ENCODE measurements at regions not wholly inside any gene's neighbourhood (a gene's known extent, or its start where the extent isn't known, plus 50 kb on each side); places are given as distances from the start of the nearest gene placed in this dataset.
"Not testable (repeated sequence)": the region's sequence is repeated elsewhere in the genome, so short reads cannot be mapped to it uniquely, and the experiment has no call there.

GRCh38 chr15:67918205-67918861 is 78.5 kb upstream of the RNU6-1 start:
- no peak for DNase-seq (ENCODE audit: low read depth in 3 of 3, low spot score in 2 of 3)

DNA sequence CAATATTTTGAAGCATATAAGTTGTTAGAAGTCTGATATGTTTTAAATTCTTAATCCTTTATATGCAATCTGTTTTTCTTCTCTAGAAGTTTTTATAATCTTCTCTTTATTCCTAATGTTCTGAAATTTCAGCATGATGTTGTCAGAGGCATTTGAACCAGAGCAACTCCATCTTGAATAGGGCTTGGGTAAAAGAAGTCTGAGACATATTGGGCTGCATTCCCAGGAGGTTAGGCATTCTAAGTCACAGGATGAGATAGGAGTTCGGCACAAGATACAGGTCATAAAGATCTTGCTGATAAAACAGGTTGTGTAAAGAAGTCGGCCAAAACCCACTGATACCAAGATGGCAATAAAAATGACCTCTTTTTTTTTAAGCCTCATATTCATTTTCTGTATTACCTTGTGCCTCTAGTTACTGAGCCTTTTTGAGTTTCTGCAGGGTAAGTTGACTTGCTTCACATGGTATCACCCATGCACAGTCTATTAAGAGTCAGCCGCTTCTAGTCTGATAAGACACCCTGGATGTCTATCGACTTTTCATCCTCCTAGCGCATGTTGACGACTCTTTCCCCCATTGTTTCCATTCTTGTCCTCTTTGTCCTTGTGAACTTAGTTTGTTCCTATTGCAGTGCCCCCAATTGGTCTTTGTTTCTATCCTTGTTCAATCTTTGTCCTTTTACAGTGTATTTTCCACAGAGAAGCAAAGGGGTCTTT is 80.8 kb upstream of the RNU6-1 start:
- DNase-seq (ENCODE audit: low read depth in 3 of 3, low spot score in 2 of 3): no peak

- no peak for DNase-seq (ENCODE audit: low read depth in 3 of 3, low spot score in 2 of 3)
These were observed 82.3 kb upstream of the RNU6-1 start for GRCh38 chr15:67922106-67922675.

DNA sequence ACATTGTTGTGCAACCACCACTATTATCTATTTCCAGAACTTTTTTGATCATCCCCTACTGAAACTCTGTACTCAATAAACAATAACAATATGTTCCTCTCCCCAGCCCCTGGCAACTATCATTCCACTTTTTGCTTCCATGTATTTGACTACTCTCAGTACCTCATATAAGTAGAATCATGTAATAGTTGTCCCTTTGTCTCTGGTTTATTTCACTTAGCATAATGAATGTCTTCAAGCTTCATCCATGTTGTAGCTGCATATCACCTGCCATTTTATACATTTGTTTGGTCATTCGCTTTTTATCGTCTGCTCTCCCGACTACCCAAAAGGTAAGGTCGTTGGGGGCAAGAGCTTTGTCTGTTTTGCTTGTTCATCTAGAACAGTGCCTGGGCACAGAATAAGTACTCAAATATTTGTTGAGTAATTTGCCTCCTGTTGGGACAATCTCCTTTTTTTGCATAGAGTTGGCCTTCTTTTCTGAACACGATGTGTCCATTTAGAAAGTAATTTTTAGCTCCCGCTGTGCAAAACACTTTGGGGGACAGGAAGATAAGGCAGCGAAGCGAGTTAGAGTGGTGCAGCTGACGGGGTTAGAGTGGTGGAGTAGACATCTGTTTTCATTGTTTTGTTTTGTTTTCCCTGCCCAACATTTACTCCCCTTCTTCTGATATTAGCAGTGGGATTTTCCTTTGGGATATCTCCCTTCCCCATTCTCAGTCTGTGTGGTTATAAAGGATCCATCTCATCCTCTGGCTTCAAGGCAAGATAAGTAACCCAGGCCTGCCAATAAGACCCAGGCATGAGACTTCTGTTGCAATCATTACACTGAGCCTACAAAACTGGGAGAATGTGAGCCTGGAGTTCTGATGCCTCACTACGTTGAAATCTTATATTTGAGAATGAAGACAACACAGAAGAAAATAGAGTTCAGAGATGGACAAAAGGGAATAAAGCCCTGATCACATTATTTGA is 83.4 kb upstream of the RNU6-1 start:
- no peak for DNase-seq (ENCODE audit: low read depth in 3 of 3, low spot score in 2 of 3)

DNA sequence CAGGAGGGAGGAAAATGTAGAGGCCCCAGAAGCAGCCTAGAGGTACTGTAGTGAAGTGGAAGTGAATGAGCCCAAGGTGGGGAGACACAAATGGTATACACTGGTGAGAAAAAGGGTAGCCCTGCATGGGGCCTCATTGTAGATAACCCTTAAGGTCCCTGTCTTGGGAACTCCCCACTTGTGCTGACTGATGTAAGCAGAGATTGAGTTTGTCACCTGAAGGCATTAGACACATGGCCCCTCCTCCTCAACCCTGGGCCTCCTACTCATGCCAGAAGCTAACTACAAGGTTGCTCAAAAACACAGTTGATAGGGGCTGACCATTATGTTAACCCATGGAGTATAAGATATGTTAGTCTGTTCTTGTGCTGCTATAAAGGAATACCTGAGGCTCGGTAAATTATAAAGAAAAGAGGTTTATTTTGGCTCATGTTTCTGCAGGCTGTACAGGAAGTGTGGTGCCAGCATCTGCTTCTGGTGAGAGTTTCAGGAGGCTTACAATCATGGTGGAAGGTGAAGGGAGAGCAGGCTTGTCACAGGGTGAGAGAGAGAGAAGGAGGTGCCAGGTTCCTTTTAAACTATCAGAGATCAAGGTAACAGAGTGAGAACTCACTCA is 84.6 kb upstream of the RNU6-1 start:
- no peak for DNase-seq (ENCODE audit: low read depth in 3 of 3, low spot score in 2 of 3)

- DNase-seq (ENCODE audit: low read depth in 3 of 3, low spot score in 2 of 3): no peak
These were observed 85.3 kb upstream of the RNU6-1 start for GRCh38 chr15:67925182-67925581.

GRCh38 chr15:67927501-67928168 is 87.8 kb upstream of the RNU6-1 start:
- no peak for DNase-seq (ENCODE audit: low read depth in 3 of 3, low spot score in 2 of 3)

DNA sequence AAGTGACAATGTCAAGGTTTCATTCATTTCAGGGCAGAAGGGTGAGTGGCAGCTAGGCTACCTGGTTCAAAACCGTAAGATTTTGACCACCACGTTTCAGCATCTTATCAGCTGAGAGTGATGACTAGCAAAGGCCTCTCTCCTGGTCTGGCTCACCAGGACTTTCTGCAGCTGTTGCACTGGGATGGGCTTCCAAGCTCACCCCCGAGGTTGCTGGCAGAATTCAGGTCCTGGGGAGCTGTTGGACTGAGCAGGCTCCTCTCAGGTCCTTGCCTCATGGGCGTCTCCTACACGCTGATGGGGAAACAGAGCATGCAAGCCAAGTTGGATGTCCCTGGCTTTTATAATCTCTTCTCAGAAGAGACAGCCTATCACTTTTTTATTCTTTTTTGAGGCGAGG is 88.8 kb upstream of the RNU6-1 start:
- no peak for DNase-seq (ENCODE audit: low read depth in 3 of 3, low spot score in 2 of 3)

GRCh38 chr15:67930720-67931119 is 90.9 kb upstream of the RNU6-1 start:
- no peak for DNase-seq (ENCODE audit: low read depth in 3 of 3, low spot score in 2 of 3)

DNA sequence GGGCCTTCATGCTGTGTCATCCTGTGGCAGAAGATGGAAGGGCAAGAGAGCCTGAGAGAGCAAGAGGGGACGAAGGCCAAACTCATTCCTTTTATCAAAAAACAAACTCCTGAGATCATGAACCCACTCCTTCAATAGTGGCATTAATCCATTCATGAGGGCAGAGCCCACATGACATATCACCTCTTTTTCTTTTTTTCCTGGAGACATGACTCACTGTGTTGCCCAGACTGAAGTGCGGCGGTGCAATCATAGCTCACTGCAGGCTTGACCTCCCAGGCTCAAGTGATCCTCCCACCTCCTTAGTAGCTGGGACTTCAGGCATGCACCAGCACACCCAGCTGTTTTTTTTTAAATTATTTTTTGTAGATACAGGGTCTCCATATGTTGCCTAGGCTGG is 92.0 kb upstream of the RNU6-1 start:
- DNase-seq (ENCODE audit: low read depth in 3 of 3, low spot score in 2 of 3): no peak

DNA sequence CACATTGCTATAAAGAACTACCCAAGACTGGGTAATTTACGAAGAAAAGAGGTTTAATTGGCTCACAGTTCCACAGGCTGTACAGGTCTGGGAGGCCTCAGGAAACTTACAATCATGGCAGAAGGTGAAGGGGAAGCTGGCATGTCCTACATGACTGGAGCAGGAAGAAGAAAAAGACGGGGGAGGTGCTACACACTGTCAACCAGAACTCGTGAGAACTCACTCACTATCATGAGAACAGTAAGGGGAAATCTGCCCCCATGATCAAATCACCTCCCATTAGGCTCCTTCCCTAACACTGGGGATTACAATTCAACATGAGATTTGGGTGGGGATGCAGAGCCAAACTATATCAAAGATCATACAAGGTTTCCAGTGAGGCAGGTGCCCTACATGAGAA is 94.3 kb upstream of the RNU6-1 start:
- DNase-seq (ENCODE audit: low read depth in 3 of 3, low spot score in 2 of 3): not testable (repeated sequence)

DNA sequence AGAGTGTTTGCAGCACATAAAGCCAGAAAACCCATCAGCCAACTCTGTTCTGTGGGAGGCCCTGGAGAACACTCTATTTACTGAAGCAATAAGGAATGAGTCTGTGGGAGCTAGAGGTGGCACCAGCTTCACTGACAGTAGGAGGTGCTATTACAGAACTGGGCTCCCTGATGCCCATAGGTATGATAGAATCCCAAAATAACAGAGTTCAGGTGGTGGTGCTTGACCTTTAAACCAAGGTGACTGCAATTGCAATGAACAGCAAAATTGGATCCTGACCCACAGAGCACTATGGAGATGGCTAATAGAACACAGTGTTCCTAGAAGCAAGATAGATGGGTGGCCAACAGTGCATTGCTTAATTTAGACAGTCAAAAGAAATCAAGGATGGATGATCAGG is 95.4 kb upstream of the RNU6-1 start:
- DNase-seq (ENCODE audit: low read depth in 3 of 3, low spot score in 2 of 3): no peak

DNA sequence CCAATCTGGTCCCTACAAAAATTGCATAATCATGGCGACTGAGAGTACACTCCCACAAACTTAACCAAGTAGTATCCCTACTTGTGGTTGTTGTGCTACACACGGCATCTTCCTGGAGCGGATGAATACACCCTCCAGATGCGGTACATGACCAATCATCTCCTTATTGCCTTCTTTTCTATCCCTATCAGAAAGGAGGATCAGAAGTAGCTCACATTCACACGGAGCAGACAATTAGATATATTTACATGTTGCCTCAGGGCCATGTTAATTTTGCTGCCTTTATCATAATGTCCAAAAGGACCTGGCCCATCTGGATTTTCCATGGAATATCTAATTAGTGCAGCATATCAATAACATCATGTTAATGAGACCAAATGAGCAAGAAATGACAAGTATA is 96.4 kb upstream of the RNU6-1 start:
- no peak for DNase-seq (ENCODE audit: low read depth in 3 of 3, low spot score in 2 of 3)

DNA sequence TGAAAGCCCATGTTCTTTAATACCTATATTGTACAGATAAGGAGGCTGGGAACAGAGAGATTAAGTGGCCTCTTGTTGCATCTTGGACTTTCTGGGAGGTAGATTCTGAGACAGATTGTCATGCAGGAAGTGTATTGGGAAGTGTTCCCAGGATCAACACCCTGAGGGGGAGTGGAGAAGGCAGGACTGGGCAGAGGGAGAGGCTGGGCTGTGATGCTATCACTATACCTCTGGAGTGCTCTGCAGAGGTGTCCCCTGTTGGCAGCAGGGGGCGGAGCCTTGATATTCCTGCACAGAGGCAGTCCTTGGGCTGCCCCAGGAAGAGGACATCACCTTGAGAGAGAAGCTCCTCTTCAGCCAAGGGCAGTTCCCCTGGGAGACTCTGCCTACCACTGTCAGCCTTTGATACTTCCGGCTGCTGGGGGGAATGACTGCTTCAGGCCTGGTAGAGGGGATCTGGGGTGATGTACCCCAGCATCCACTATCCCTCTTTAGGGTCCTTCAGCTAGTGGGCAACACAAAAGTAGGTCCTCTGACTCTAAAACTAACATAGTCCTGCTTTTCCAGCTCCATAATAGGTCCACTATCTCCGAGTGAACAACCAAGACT is 97.4 kb upstream of the RNU6-1 start:
- DNase-seq (ENCODE audit: low read depth in 3 of 3, low spot score in 2 of 3): no peak

GRCh38 chr15:67939179-67939578 is 99.3 kb upstream of the RNU6-1 start:
- not testable (repeated sequence) for DNase-seq (ENCODE audit: low read depth in 3 of 3, low spot score in 2 of 3)

DNA sequence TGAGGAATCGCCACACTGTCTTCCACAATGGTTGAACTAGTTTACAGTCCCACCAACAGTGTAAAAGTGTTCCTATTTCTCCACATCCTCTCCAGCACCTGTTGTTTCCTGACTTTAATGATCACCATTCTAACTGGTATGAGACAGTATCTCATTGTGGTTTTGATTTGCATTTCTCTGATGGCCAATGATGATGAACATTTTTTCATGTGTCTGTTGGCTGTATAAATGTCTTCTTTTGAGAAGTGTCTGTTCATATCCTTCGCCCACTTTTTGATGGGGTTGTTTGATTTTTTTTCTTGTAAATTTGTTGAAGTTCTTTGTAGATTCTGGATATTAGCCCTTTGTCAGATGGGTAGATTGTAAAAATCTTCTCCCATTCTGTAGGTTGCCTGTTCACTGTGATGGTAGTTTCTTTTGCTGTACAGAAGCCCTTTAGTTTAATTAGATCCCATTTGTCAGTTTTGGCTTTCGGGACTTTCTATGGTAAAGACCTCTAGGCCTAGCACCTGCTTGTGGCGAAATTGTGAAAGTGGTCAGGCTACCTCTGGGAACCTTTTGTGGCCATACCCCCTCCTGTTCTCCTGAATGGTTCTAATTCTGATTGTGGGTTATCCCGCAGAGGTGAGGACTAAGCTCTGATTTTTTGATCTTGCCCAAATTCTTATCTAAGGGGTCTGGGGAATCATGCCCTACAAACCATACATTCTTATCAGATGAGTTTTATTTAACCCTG is 99.9 kb upstream of the RNU6-1 start:
- not testable (repeated sequence) for DNase-seq (ENCODE audit: low read depth in 3 of 3, low spot score in 2 of 3)

GRCh38 chr15:67940324-67940719 is 100.5 kb upstream of the RNU6-1 start:
- DNase-seq (ENCODE audit: low read depth in 3 of 3, low spot score in 2 of 3): no peak

DNA sequence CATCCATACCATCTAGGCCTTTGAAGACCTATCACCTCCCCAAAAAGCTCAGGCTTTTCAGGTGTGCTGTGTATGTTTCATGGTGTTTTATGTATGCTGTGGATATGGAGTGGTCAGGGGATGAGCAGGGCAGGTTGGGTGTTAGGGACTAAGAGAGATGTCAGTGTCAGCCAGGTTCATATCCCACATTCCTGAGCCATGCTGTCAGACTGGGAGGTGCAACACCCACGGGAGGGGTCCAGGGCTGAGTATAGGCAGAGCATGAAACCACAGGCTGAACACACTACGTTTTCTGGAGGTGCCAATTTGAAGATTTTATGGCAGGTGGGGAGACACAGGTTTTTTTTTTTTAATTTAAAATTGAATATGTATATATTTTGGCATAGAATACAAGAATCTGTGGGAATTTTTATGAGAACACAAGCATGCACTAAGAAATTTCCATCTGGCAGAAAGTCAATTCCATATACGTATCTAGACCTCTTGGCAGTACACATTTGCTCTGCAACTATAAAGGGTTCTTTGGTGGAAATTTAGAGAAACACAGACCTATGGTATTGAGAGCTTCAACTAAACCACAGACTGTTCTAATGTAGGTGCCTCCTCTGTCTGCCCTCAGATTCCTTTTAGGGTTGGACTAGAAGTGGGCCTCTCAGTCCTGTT is 101.9 kb upstream of the RNU6-1 start:
- DNase-seq (ENCODE audit: low read depth in 3 of 3, low spot score in 2 of 3): no peak
